Peyer's patch (tissue), 4 donors: ENCODE measurements at regions not wholly inside any gene's neighbourhood (a gene's known extent, or its start where the extent isn't known, plus 50 kb on each side); places are given as distances from the start of the nearest gene placed in this dataset.

Experiments
- POLR2A ChIP-seq, 2 donors: fragments of 450-650 bp; IDR thresholded peaks; one replicate each; pipeline ENCODE4 v1.5.1; 2017; ENCODE audit warnings: antibody characterized with exemption in 2 of 2, mild to moderate bottlenecking in 2 of 2, moderate library complexity in 2 of 2
- TF ChIP-seq, protein P1 (sequence below), 6 experiments: fragments of 450-650 bp in 4 of 6; fragments of 200-600 bp in 2 of 6; sonication (generic) in 1 of 6; IDR thresholded peaks; one replicate each; pipeline ENCODE4 v1.5.1; 2017 to 2019; ENCODE audit warnings: antibody characterized with exemption in 6 of 6, mild to moderate bottlenecking in 3 of 6, moderate library complexity in 1 of 6

DNA sequence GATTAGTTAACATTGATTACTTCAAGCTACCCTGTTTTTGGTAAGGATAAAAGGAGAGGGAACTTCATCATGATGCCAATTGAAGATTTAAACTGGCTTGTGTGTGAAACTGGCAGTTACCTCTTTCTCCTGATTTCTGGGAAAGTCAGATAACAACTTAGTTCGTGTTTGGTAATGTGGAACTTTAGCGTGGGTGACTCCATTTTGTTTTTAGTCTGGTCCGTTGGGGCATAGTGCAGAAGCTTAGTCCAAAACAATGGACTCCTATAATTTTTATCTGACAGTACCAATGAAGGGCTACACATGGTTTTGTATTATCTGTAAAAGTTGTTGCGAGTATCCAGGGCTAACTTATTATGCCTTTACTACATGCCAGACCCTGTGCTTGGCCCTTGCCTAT is 294.9 kb downstream of the GUCY2F start:
- TF ChIP-seq, protein P1, sequence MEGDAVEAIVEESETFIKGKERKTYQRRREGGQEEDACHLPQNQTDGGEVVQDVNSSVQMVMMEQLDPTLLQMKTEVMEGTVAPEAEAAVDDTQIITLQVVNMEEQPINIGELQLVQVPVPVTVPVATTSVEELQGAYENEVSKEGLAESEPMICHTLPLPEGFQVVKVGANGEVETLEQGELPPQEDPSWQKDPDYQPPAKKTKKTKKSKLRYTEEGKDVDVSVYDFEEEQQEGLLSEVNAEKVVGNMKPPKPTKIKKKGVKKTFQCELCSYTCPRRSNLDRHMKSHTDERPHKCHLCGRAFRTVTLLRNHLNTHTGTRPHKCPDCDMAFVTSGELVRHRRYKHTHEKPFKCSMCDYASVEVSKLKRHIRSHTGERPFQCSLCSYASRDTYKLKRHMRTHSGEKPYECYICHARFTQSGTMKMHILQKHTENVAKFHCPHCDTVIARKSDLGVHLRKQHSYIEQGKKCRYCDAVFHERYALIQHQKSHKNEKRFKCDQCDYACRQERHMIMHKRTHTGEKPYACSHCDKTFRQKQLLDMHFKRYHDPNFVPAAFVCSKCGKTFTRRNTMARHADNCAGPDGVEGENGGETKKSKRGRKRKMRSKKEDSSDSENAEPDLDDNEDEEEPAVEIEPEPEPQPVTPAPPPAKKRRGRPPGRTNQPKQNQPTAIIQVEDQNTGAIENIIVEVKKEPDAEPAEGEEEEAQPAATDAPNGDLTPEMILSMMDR (IDR thresholded peaks at IDR 0.05): no peak
- TF ChIP-seq POLR2A (IDR thresholded peaks at IDR 0.05): no peak
